SKM-1 (cell line): ENCODE measurements at regions not wholly inside any gene's neighbourhood (a gene's known extent, or its start where the extent isn't known, plus 50 kb on each side); places are given as distances from the start of the nearest gene placed in this dataset.

Experiments used
- DNase-seq: peaks from one replicate; lab custom pipeline; 2025; ENCODE audit not compliant: unreplicated experiment; lab: John Stamatoyannopoulos, UW

- no peak for DNase-seq
These were observed 1017.8 kb upstream of the CHAC2 start for GRCh38 chr2:52749764-52750163.

- no peak for DNase-seq
These were observed 1022.5 kb upstream of the CHAC2 start for GRCh38 chr2:52745144-52745543.

- DNase-seq: no peak
These were observed 1034.7 kb upstream of the CHAC2 start for GRCh38 chr2:52732849-52733395.

- DNase-seq: no peak
These were observed 1043.0 kb upstream of the CHAC2 start for GRCh38 chr2:52724585-52724984.

- no peak for DNase-seq
These were observed 1049.8 kb upstream of the CHAC2 start for GRCh38 chr2:52717836-52718235.

- DNase-seq: no peak
These were observed 1056.6 kb upstream of the CHAC2 start for GRCh38 chr2:52710810-52711618.

- DNase-seq: no peak
These were observed 1063.4 kb upstream of the CHAC2 start for GRCh38 chr2:52704251-52704650.

GRCh38 chr2:52703004-52703403 lies 1064.6 kb upstream of the CHAC2 start:
- DNase-seq: no peak

- DNase-seq: peak; percentile 74
These were observed 1069.2 kb upstream of the CHAC2 start for GRCh38 chr2:52698408-52698807.

GRCh38 chr2:52697690-52698089 lies 1069.9 kb upstream of the CHAC2 start:
- DNase-seq: no peak

GRCh38 chr2:52695731-52696130 lies 1071.9 kb upstream of the CHAC2 start:
- no peak for DNase-seq

- DNase-seq: no peak
These were observed 1080.7 kb upstream of the CHAC2 start for GRCh38 chr2:52686935-52687334.

GRCh38 chr2:52676056-52676455 lies 1091.5 kb upstream of the CHAC2 start:
- no peak for DNase-seq

GRCh38 chr2:52668724-52669123 lies 1098.9 kb upstream of the CHAC2 start:
- DNase-seq: no peak

GRCh38 chr2:52659546-52659945 lies 1108.1 kb upstream of the CHAC2 start:
- no peak for DNase-seq

GRCh38 chr2:52658598-52658997 lies 1109.0 kb upstream of the CHAC2 start:
- no peak for DNase-seq

GRCh38 chr2:52639692-52640091 lies 1127.9 kb upstream of the CHAC2 start:
- no peak for DNase-seq

GRCh38 chr2:52632543-52632942 lies 1135.1 kb upstream of the CHAC2 start:
- DNase-seq: no peak

GRCh38 chr2:52629944-52630343 lies 1137.7 kb upstream of the CHAC2 start:
- DNase-seq: no peak

GRCh38 chr2:52629531-52629930 lies 1138.1 kb upstream of the CHAC2 start:
- no peak for DNase-seq

GRCh38 chr2:52622266-52622665 lies 1145.3 kb upstream of the CHAC2 start:
- no peak for DNase-seq

- no peak for DNase-seq
These were observed 1154.5 kb upstream of the CHAC2 start for GRCh38 chr2:52613064-52613463.

- DNase-seq: no peak
These were observed 1155.8 kb upstream of the CHAC2 start for GRCh38 chr2:52611759-52612158.
